Islet of Langerhans (tissue), 1 donor: ENCODE measurements at regions not wholly inside any gene's neighbourhood (a gene's known extent, or its start where the extent isn't known, plus 50 kb on each side); places are given as distances from the start of the nearest gene placed in this dataset.

Experiments used
- FAIRE-seq: peaks from one replicate; lab custom pipeline; 2011; peaks lifted over from hg19 to GRCh38; lab: Jason Lieb, UNC

GRCh38 chr13:90094357-90094756 lies 1253.1 kb upstream of the MIR17HG start:
- FAIRE-seq, result no peak

DNA sequence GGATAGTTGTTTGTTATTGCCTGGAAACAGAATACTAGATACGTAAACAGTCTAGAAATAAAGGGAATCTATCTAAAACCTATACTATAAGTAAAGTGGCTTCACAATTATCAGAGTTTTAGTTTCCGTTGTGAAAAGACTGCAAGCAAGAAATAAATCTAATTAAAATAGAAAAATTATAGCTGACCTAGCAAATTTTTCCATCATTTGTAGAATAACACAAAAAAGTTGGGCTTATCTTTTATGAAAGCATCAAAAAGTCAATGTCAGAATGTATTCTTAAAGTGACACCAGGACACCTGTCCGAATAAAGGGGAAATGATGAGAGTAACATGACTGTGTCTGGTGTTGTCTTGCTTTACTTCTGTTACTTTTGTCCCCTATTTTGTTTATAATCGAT lies 1248.9 kb upstream of the MIR17HG start:
- no peak for FAIRE-seq

DNA sequence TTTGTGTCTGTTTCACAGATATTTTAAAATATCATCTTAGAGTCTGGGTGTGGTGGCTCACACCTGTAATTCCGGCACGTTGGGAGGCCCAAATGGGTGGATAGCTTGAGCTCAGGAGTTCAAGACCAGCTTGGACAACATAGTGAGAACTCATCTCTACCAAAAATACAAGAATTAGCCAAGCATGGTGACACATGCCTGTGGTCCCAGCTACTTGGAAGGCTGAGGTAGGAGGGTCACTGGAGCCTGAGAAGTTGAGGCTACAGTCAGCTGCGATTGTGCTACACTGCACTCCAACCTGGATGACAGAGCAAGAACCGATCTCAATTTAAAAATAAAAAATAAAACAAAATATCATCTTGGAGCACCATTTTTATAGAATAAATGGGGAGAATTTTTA lies 1247.6 kb upstream of the MIR17HG start:
- FAIRE-seq, result no peak

DNA sequence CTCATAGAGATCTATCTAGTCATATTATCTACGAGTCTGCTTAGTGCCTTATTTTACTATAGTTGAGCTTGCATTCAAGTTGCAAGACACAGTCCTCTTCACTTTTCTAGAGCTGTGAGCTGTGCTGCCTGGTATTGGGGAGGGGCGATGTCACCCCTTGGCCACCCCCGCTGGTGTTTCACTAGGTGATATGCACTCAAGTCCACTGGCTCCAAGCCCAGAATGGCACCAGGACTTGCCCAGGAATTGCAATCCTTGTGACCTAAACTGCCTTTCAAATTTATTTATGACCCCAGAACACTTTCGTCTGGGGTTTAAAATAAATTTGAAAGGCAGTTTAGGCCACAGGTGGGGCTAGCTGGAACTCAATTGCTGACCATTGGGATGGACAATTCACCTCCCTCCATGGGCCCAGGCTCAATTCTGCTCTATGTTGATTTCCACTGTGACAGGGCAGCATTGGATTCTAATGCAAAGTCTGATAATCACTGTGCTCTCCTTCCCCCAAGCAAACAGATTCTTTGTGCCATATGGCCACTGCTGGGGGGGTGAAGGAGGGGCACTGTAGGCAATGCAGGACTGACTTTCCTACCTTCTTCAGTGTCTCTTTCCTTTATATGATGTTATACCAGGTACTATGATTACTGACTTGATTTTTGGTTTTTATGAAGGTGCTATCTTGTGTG lies 1244.2 kb upstream of the MIR17HG start:
- FAIRE-seq, result no peak

DNA sequence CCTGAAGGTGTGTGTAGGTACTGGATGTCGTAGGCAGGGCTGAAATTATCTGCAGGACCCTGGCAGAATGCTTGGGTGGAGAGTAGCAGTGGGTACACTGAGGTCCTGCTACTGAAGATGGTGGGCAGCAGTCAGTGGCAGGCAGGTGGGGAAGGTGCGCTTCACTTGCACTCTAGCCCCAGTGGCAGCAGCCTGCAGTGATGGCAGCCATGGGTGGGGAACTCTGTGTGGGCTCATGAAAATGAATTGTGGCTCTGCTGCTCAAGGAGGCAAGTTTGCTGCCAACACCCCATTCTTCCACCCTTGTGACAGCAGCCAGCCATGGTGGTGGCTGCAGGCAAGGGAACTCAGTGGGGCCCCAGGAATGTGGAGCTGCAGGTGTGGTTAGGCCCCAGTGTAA lies 1242.7 kb upstream of the MIR17HG start:
- no peak for FAIRE-seq

- no peak for FAIRE-seq
These were observed 1242.2 kb upstream of the MIR17HG start for GRCh38 chr13:90105276-90105675.

DNA sequence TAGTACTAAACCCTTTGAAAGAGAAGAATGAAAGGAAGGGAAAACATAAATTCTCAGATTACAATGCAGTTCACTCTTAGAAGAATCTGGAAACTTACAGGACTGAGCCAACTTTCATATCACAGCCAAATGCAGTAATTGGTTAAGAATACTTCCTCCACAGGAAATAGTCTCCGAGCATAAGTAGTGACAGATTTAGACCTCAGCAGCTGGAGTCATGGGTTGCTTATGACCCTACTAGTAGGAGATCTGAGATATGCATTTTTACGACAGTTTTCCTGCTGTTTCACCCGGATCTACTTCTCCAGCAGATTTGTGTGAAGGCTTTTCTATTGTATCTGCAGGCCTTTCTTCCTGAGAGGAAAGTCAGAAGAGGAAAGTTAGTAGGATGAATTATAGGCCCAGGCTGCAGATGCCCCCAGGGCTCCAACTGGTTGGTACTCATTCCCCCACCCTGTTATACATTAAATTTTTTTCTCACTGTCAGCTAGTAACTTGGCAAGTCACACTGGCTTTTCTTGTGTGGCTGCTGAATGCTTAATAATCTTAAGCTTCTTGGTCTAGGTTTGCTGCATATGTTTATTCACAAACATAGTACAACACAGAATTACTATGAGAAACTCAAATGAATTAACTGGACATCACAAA lies 1241.5 kb upstream of the MIR17HG start:
- FAIRE-seq, result no peak

DNA sequence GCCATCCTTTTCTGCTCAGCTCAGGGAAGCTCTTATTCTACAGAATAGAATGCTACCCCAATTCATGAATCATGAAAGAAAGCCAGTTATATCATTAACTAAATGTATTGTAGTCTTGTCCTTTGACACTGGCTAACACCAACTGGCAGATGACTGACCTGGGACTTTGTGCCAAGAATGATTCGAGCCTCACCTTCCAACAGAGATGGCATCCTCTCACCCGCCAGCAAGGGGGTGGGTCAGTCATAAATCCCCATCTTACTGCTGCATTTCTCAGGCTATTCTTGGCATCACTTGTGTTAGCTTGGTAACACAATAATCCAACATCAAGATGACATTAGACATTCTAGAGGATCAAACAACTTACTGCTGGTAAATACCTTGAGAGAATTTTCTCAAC lies 1239.8 kb upstream of the MIR17HG start:
- no peak for FAIRE-seq

DNA sequence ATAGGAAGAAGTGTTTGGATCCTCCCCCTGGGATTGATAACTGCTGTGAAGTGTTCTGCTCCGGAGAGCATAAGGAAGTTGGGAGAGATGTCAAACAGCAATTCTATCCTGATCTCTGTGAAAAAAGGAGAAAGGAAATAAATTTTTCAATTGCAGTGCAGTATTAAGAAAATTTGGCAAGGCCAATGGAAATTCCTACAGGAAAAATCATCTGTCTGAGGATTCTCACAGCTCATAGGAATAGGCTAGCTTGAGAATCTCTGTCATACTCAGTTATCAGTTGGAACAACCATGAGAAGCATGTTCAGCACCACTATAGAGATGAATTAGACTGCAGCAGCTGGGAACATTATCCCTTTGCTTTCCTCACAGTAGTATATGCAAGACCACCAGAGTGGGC lies 1238.9 kb upstream of the MIR17HG start:
- no peak for FAIRE-seq

DNA sequence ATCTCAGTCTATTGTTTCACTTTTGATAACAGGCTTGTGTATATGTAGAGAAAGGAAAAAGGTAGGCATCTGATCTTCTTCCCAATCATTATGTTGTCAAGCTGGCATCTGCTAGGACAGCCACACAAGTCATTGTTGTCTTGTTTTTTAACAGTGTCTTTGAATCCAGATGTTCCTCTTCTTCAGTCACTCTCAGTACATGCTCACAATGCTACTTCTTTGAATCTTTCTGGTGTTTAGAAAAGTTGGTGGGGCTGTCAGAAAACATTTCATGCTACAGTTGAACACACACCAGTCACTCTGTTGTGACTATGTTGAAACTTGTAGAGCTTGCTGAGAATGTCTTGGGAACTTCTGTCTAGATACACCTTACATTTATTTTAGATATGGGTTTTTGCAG lies 1231.4 kb upstream of the MIR17HG start:
- FAIRE-seq, result no peak

GRCh38 chr13:90118467-90119071 lies 1228.9 kb upstream of the MIR17HG start:
- no peak for FAIRE-seq

DNA sequence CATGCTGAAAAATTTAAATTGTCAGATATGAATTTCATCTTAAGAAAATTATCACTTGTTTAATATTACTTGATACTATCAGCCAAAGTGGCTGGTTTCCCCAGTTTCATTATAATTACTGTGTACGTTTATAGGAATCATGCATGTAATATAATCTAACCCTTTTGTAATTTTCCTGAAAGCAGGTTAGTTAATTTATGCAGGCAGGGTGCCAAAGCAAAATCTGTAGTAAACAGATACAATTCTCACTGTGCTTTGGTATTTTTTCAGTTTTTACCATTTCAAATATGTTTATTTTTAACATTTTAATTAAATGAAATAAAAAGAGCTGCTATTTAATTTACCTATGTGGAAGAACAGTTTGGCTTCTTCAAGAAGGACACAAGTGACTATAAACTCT lies 1227.5 kb upstream of the MIR17HG start:
- FAIRE-seq, result no peak

GRCh38 chr13:90121784-90122183 lies 1225.7 kb upstream of the MIR17HG start:
- FAIRE-seq, result no peak

DNA sequence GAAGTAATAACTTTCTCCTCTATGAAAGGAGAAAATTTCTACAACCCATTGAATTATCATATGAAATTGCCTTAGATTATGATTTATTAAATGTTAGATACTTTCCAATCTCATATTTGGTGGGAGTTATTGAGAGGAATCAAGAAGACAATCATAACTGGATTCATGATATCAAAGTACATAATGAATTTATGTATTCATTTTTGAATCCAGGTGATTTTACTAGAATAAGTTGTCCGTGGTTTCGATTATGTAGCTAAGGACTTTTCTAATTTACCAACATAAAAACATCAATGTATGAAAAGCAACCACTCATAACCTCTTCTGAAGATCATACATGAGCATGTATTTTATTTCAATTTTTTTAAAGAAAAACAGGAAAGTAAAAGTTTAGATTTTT lies 1225.0 kb upstream of the MIR17HG start:
- no peak for FAIRE-seq

GRCh38 chr13:90135558-90135957 lies 1211.9 kb upstream of the MIR17HG start:
- FAIRE-seq, result no peak

GRCh38 chr13:90142251-90142650 lies 1205.2 kb upstream of the MIR17HG start:
- FAIRE-seq, result no peak

DNA sequence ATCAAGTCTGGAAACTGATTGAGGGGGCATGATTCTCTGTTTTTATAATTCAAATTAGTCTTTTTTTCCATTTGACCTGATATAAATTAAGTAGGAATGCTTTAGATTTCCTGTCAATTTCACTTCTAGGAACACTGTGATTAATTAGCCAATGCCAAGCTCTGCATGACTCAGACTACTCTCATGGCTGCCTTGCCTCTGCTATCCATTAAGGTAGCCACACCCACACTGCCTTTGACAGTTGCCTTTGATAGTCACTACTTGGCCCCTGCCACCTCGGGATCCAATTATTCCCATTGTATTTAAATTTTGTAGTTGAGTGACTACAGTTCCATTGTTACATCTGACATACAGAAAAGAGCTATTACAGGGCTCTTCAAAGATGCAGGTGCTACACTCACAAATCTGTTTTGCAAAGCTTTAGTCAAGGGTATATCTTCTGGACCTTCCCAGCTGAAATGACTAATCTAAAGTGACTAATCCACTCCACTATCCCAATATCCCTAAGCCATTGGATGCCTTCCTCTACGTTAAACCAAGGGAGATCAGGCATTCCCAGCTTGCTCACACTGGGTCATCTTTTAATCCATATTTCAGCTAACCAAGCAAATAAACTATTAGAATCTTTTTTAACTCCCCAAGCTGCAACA lies 1193.1 kb upstream of the MIR17HG start:
- no peak for FAIRE-seq

DNA sequence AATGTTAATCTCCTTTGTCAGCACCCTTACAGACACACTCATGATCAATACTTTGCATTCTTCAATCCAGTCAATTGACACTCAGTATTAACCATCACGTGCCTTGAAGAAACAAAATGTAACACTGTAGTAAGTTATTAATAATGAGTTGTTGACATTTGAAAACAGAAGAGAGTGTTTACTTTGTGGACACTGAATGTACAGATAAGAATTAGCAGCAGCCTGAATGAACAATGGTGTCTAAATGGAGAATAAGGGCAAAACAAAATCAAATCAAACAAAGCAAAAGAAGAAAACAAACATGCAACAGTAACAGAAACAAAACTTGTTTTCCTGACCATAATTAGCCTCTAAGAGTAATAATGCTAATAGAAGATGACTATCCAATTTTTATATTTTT lies 1191.1 kb upstream of the MIR17HG start:
- no peak for FAIRE-seq

- FAIRE-seq, result no peak
These were observed 1178.5 kb upstream of the MIR17HG start for GRCh38 chr13:90168953-90169352.

- FAIRE-seq, result no peak
These were observed 1177.3 kb upstream of the MIR17HG start for GRCh38 chr13:90170208-90170607.

DNA sequence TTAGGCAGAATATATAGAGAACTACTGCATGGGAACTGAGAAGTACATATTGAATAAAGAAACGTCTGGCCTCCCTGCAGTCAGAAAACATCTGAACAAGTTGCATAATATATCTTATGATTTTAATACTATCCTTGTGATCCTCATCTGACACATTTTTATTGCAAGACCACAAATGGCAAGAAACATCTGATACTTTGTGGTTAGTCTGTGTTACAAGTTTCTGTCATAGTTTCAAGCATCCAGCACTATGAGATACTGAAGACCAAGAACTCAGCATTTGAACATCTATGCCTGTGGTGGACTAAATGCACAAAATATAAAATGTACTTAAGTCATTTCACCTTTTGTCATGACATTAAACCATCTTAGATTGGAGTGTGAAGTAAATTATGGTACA lies 1175.8 kb upstream of the MIR17HG start:
- no peak for FAIRE-seq

DNA sequence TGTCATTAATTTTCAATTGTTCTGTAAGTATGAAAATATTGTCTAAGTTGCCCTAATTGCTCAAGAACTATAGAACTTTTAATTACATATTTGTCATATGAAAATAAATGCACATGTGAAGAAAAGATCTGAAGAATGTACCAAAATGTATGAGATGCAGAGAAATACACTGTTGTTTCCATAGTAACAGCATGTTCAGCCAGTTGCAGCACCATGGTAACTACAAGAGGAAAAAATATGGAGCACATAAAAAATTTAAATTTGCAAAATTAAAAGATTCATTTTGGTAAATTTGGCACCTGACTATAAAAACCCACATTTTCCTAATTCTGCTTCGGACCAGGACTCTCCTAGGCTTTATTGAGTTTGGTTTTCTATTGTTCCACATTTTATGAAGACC lies 1170.0 kb upstream of the MIR17HG start:
- FAIRE-seq, result no peak

DNA sequence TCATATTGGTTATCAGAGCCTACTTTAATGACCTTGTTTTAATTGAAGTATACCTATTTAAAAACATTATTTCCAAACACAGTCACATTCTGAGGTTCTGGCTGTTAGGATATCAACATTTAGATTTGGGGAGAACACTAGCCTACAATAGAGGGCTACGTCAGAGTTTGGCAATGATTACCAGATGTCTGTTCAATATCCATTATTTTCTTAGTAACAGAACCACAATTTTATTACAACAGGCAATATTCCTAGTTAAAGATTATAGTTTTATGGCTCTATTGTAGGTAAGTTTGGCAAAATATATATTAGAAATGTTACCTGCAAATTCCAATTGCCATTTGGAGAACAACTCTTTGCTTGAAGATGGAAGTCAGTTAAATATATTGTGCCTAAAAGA lies 1163.1 kb upstream of the MIR17HG start:
- no peak for FAIRE-seq
